Prostate gland (tissue), 2 donors: ENCODE measurements at regions not wholly inside any gene's neighbourhood (a gene's known extent, or its start where the extent isn't known, plus 50 kb on each side); places are given as distances from the start of the nearest gene placed in this dataset.

Experiments used
- DNase-seq: peaks from one replicate; pipeline ENCODE4 v3.0.0-alpha.2; 2019; ENCODE audit warnings: low spot score
- H3K27ac ChIP-seq, 2 donors: fragments of 200-600 bp; sonication (generic); 2 replicates each; pipeline ENCODE4 v1.5.1; 2017 to 2019
- H3K27me3 ChIP-seq: fragments of 200-600 bp; sonication (generic); replicated peaks from 2 replicates; pipeline ENCODE4 v1.5.1; 2019; ENCODE audit not compliant: insufficient read depth
- H3K36me3 ChIP-seq, 2 donors: fragments of 200-600 bp; sonication (generic); 1 replicate in 1 of 2; 2 replicates in 1 of 2; pipeline versions ENCODE4 v1.5.1 to v1.8.1; 2017 to 2019
- H3K4me1 ChIP-seq: fragments of 200-600 bp; sonication (generic); replicated peaks from 2 replicates; pipeline ENCODE4 v1.5.1; 2019
- H3K4me3 ChIP-seq, 2 donors: fragments of 200-600 bp; sonication (generic); 2 replicates each; pipeline ENCODE4 v1.5.1; 2017 to 2019
- H3K9me3 ChIP-seq: fragments of 200-600 bp; sonication (generic); 2 replicates; pipeline ENCODE4 v1.5.1; 2017
- POLR2A ChIP-seq: fragments of 450-650 bp; IDR thresholded peaks from one replicate; pipeline ENCODE4 v1.6.1; 2016; ENCODE audit warnings: antibody characterized with exemption, mild to moderate bottlenecking
- POLR2AphosphoS5 ChIP-seq: sonication (generic); formaldehyde crosslinking; IDR thresholded peaks from one replicate; pipeline ENCODE4 v1.6.1; 2017; ENCODE audit warnings: antibody characterized with exemption
- WGBS: methylation state at CpG from one replicate; pipeline ENCODE4 v1.1.5; 2018; 5-methylcytosine and 5-hydroxymethylcytosine counted together
- intact Hi-C: fragments of 100-400 bp; cut with DNase I; formaldehyde crosslinking; loops from one replicate; pipeline ENCODE4 v1.14.2; 2022
- TF ChIP-seq, protein P1 (sequence below), 4 experiments: fragments of 200-600 bp in 2 of 4; fragments of 450-650 bp in 2 of 4; sonication (generic) in 2 of 4; IDR thresholded peaks; 1 replicate in 3 of 4; 2 replicates in 1 of 4; pipeline ENCODE4 v1.5.1; 2016 to 2019; ENCODE audit warnings: antibody characterized with exemption in 4 of 4, mild to moderate bottlenecking in 2 of 4, moderate library complexity in 2 of 4

DNA sequence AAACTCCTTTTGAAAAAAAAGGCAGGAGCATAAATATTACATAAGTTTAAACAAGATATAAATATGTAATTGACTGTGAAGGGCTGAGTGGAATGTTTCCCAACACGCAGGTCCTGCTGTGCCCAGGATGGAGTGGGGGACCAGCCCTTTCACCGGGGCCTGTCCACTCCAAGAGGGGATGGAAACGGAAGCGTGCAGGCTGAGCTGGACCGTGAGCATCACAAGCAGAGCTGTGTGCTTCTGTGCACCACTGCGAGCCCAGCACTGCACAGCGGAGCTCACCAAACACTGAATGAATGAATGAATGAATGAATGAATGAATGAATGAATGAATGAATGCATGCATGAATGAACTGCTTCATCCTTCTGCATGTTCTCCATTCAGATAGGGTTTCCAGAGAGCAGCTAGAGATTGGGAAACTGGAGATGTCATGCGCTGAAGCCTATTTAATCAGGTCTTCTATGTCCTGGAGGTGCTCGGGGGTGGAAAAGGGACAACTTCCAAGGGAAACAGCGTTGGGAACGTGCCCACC, 157.7 kb downstream of the ANKRD60 start:
- H3K27me3 ChIP-seq = no peaks in the 10 kb centered on the region
- DNase-seq = no peak
- no peak overlapping the region for H3K27ac ChIP-seq
- H3K4me3 ChIP-seq = no peak overlapping the region
- no peaks in the 10 kb centered on the region for H3K36me3 ChIP-seq
- no peaks in the 10 kb centered on the region for H3K9me3 ChIP-seq
- no peak for TF ChIP-seq POLR2A
- TF ChIP-seq POLR2AphosphoS5 = no peak
- TF ChIP-seq, protein P1, sequence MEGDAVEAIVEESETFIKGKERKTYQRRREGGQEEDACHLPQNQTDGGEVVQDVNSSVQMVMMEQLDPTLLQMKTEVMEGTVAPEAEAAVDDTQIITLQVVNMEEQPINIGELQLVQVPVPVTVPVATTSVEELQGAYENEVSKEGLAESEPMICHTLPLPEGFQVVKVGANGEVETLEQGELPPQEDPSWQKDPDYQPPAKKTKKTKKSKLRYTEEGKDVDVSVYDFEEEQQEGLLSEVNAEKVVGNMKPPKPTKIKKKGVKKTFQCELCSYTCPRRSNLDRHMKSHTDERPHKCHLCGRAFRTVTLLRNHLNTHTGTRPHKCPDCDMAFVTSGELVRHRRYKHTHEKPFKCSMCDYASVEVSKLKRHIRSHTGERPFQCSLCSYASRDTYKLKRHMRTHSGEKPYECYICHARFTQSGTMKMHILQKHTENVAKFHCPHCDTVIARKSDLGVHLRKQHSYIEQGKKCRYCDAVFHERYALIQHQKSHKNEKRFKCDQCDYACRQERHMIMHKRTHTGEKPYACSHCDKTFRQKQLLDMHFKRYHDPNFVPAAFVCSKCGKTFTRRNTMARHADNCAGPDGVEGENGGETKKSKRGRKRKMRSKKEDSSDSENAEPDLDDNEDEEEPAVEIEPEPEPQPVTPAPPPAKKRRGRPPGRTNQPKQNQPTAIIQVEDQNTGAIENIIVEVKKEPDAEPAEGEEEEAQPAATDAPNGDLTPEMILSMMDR (IDR thresholded peaks at IDR 0.05) = no peak
- 84% methylated on average over 11 of the region's 11 CpGs for WGBS
- intact Hi-C loops = no loop called here
- H3K4me1 ChIP-seq = no peaks in the 10 kb centered on the region

DNA sequence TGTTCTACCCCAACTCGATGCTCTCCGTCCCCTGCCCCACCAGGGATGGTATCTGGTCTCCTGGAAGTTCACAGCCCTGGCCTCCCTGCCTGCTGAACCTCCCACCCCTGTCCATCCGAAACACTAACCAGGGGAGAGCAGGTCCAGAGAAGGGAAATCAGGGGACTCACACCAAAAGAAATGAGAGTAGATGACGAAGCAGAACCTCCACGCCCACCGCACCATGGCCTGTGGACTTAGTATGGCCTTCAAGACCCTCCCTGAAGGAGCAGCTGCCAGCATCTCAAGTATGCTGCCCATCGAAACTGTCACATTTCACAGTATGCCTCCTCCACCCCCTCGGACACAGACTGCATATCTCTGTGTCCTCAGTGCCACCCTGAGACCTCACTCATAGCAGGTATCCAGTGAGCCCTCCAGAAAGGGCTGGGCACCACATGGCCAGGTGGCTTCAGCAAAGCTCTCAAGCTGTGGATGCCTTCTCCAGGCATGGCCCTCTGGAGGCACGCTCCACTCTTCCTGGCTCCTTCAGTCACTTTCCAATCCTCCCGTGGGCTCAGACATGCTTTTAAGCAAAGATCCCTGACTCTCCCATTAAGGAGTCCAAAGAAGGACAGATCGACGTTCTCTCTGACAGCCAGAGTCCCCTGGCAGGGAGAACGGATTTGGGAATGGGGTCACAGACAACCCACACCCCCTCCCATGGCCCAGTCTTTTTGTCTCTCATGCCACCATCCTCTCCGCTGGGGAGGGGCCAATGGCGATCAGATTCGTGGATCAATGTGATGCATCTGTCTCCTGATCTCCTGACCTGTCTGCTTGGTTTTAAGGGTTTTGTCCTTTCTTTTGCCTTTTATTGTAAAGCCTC, 158.4 kb downstream of the ANKRD60 start:
- Histone ChIP-seq H3K9me3 (no peaks in the 10 kb centered on the region), H3K4me1 (no peaks in the 10 kb centered on the region), H3K27ac (no peak overlapping the region), H3K27me3 (no peaks in the 10 kb centered on the region), H3K4me3 (no peak overlapping the region), H3K36me3 (no peaks in the 10 kb centered on the region)
- intact Hi-C loops = no loop called here
- no peak for TF ChIP-seq POLR2A
- TF ChIP-seq, protein P1 (IDR thresholded peaks at IDR 0.05) = no peak
- no peak for TF ChIP-seq POLR2AphosphoS5
- DNase-seq = no peak
- 91% methylated on average over 16 of the region's 16 CpGs for WGBS

DNA sequence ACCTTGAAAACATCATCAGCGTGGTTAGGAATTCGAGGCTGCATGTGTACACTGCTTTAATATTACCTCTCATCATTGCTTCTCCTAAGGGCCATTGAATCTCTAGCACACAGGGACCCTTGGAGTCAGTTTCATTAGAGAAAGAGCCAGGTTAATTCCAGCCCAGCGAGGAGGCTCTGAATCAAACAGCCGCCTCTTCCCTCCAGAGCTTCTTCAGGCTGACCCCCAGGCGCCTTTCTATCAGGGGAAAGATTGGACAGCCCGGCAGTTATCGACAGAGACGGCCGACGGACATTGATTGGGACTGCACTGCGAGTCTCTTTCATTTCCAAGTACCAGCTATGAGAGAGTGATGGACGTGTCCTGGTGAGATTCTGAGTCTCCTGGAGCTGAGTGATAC, 159.2 kb downstream of the ANKRD60 start:
- Histone ChIP-seq H3K27ac (no peak overlapping the region), H3K4me1 (no peaks in the 10 kb centered on the region), H3K27me3 (no peaks in the 10 kb centered on the region), H3K36me3 (no peaks in the 10 kb centered on the region), H3K9me3 (no peaks in the 10 kb centered on the region), H3K4me3 (no peak overlapping the region)
- TF ChIP-seq POLR2AphosphoS5 (no peak), POLR2A (no peak)
- TF ChIP-seq, protein P1 (IDR thresholded peaks at IDR 0.05) = no peak
- intact Hi-C loops = no loop called here
- WGBS = 90% methylated on average over 10 of the region's 12 CpGs
- no peak for DNase-seq

DNA sequence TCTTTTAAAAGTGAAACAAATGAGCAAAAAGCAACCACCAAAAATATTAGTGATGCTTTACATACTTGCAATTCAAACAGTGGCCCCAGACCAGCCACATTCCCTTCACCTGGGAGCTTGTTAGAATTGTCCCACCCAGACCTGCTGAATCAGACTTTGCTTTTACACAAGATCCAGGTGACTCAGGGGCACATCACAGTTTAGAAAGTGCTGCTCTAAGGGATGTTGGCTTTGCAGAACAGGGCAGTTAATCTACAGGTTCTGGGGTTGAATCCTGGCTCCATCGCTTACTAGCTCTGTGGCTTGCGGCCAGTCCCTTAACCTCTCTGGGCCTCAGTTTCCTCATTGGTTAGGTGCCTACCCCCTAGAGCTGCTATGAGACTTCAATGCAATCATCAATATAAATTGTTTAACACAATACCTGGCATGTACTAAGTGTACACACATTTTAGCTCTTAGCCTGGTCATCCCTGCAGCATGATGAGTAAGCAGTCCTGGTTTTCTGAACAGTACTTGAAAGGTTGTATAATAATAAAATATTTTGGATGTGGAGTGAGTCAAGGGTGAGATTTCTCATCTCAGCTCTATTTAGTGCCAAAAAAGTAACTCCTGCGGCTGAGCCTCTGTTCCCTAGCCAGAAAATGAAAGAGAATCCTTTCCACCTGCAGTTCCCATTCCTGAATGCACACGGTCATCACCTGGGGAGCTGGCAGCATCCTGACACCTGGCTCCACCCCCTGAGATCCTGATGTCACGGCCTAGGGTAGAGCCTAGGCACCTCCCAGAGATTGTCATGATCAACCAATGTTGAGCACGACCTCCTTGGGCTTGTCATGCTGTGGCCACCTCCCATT, 162.7 kb downstream of the ANKRD60 start:
- WGBS = 42% methylated on average over 6 of the region's 6 CpGs
- TF ChIP-seq POLR2AphosphoS5 = no peak
- no peak for TF ChIP-seq POLR2A
- TF ChIP-seq, protein P1 (IDR thresholded peaks at IDR 0.05) = no peak
- intact Hi-C loops = no loop called here
- no peak for DNase-seq
- no peak overlapping the region for H3K4me3 ChIP-seq
- no peaks in the 10 kb centered on the region for H3K4me1 ChIP-seq
- no peaks in the 10 kb centered on the region for H3K27me3 ChIP-seq
- H3K9me3 ChIP-seq = no peaks in the 10 kb centered on the region
- H3K36me3 ChIP-seq = no peaks in the 10 kb centered on the region
- H3K27ac ChIP-seq = no peak overlapping the region
